GM23338 (cell line): ENCODE measurements at regions not wholly inside any gene's neighbourhood (a gene's known extent, or its start where the extent isn't known, plus 50 kb on each side); places are given as distances from the start of the nearest gene placed in this dataset.

Experiments
- ATAC-seq: fragments of 200-7000 bp; cut with Tn5 transposase; 3 replicates; pipeline ENCODE4 v1.9.1; 2020
- DNase-seq: peaks from one replicate; pipeline ENCODE4 v3.0.0-alpha.2; 2015; ENCODE audit warnings: low spot score
- H2AFZ ChIP-seq: fragments of 200-600 bp; sonication (generic); 2 replicates; pipeline ENCODE4 v1.8.0; 2016; ENCODE audit warnings: antibody characterized with exemption, mild to moderate bottlenecking, moderate library complexity
- H3F3A ChIP-seq: fragments of 200-600 bp; sonication (generic); replicated peaks from 2 replicates; pipeline ENCODE4 v1.8.0; 2017; ENCODE audit warnings: antibody characterized with exemption, mixed run types, low read depth
- H3K27ac ChIP-seq: fragments of 200-600 bp; sonication (generic); 2 replicates; pipeline ENCODE4 v1.6.1; 2016; ENCODE audit warnings: low read depth
- H3K27me3 ChIP-seq: fragments of 200-600 bp; sonication (generic); 2 replicates; pipeline ENCODE4 v1.8.0; 2016; ENCODE audit warnings: mild to moderate bottlenecking, mixed run types, moderate library complexity; ENCODE audit not compliant: insufficient read depth
- H3K36me3 ChIP-seq: fragments of 200-600 bp; sonication (generic); 2 replicates; pipeline ENCODE4 v1.8.0; 2016; ENCODE audit warnings: mild to moderate bottlenecking; ENCODE audit not compliant: insufficient read depth
- H3K4me1 ChIP-seq: fragments of 200-600 bp; sonication (generic); 2 replicates; pipeline ENCODE4 v1.8.0; 2016; ENCODE audit warnings: mild to moderate bottlenecking, moderate library complexity; ENCODE audit not compliant: insufficient read depth
- H3K4me2 ChIP-seq: fragments of 200-600 bp; sonication (generic); 2 replicates; pipeline ENCODE4 v1.7.1; 2017; ENCODE audit warnings: mixed run types
- H3K4me3 ChIP-seq: fragments of 200-600 bp; sonication (generic); 2 replicates; pipeline ENCODE4 v1.6.1; 2016; ENCODE audit warnings: mixed run types
- H3K79me2 ChIP-seq: fragments of 200-600 bp; sonication (generic); replicated peaks from 2 replicates; pipeline ENCODE4 v1.8.0; 2017; ENCODE audit warnings: mild to moderate bottlenecking; ENCODE audit not compliant: insufficient read depth
- H3K9me2 ChIP-seq: fragments of 200-600 bp; sonication (generic); 2 replicates; pipeline ENCODE4 v1.8.0; 2017; ENCODE audit not compliant: insufficient read depth
- H4K20me1 ChIP-seq: fragments of 200-600 bp; sonication (generic); replicated peaks from 2 replicates; pipeline ENCODE4 v1.8.0; 2017; ENCODE audit warnings: mild to moderate bottlenecking; ENCODE audit not compliant: insufficient read depth
- H3K27ac Mint-ChIP-seq: 2 replicates; pipeline ENCODE4 v1.8.0; 2020; ENCODE audit warnings: inconsistent platforms, mild to moderate bottlenecking, moderate library complexity, mixed read lengths
- H3K27me3 Mint-ChIP-seq: 3 replicates; pipeline ENCODE4 v1.8.0; 2022; ENCODE audit warnings: low read depth, mild to moderate bottlenecking, moderate library complexity, mixed read lengths, inconsistent platforms; ENCODE audit not compliant: insufficient read depth, poor library complexity
- H3K36me3 Mint-ChIP-seq: 3 replicates; pipeline ENCODE4 v1.8.0; 2021; ENCODE audit warnings: low read depth, mild to moderate bottlenecking, inconsistent platforms, moderate library complexity, mixed read lengths
- H3K4me1 Mint-ChIP-seq: 3 replicates; pipeline ENCODE4 v1.8.0; 2020; ENCODE audit warnings: mild to moderate bottlenecking, inconsistent platforms, mixed read lengths
- H3K4me3 Mint-ChIP-seq: 3 replicates; pipeline ENCODE4 v1.8.0; 2021; ENCODE audit warnings: moderate library complexity, mild to moderate bottlenecking, inconsistent platforms, mixed read lengths
- H3K9me3 Mint-ChIP-seq: 3 replicates; pipeline ENCODE4 v1.8.0; 2020; ENCODE audit warnings: moderate library complexity, mild to moderate bottlenecking, inconsistent platforms, mixed read lengths
- CREB1 ChIP-seq: fragments of 250-450 bp; sonication (Bioruptor Pico); IDR thresholded peaks from 2 replicates; pipeline ENCODE4 v1.5.0; 2020; ENCODE audit warnings: low read depth, mild to moderate bottlenecking, moderate library complexity
- JUNB ChIP-seq: IDR thresholded peaks from one replicate; pipeline ENCODE4 v1.6.1; 2016; ENCODE audit warnings: antibody characterized with exemption; ENCODE audit not compliant: unreplicated experiment
- NANOG ChIP-seq: IDR thresholded peaks from 2 replicates; pipeline ENCODE4 v1.6.1; 2016; ENCODE audit warnings: antibody characterized with exemption, borderline replicate concordance
- ZNF114 ChIP-seq: fragments of 250-450 bp; sonication (Bioruptor Pico); IDR thresholded peaks from 2 replicates; pipeline ENCODE4 v1.5.0; 2020; ENCODE audit warnings: mild to moderate bottlenecking, moderate library complexity
- ZNF462 ChIP-seq: fragments of 250-450 bp; sonication (Bioruptor Pico); IDR thresholded peaks from 2 replicates; pipeline ENCODE4 v1.5.0; 2020; ENCODE audit warnings: mild to moderate bottlenecking, moderate library complexity

- TF ChIP-seq ZNF462 (no peak), NANOG (no peak), ZNF114 (CRISPR knock-in tag) (no peak), CREB1 (CRISPR knock-in tag) (no peak)
These were observed 816.4 kb downstream of the SOCS6 start (continued) for GRCh38 chr18:71105078-71105819.

- no peaks in the 10 kb centered on the region for H3K79me2 ChIP-seq
- H3K36me3 ChIP-seq, result peaks cover 3% of the 10 kb centered on the region; the same call in 1 of the 2 replicates
- peaks cover 28% of the 10 kb centered on the region for H3K36me3 Mint-ChIP-seq
- no peak overlapping the region for H3K27ac ChIP-seq
- no peak overlapping the region for H3K4me3 Mint-ChIP-seq
- H3K9me3 Mint-ChIP-seq, result peaks cover 88% of the 10 kb centered on the region
- DNase-seq (no peak), ATAC-seq (no peak)
- H3K4me1 ChIP-seq, result no peaks in the 10 kb centered on the region
- H3K27me3 ChIP-seq, result no peaks in the 10 kb centered on the region
- no peak overlapping the region for H3K4me3 ChIP-seq
- H3K27me3 Mint-ChIP-seq, result peaks cover 5% of the 10 kb centered on the region
- no peaks in the 10 kb centered on the region for H3F3A ChIP-seq
- no peak overlapping the region for H3K27ac Mint-ChIP-seq
- H4K20me1 ChIP-seq, result no peaks in the 10 kb centered on the region
- TF ChIP-seq NANOG, result no peak
- no peak for TF ChIP-seq JUNB
- H3K4me1 Mint-ChIP-seq, result no peaks in the 10 kb centered on the region
- H3K9me2 ChIP-seq, result no peaks in the 10 kb centered on the region
- H2AFZ ChIP-seq, result no peak overlapping the region
- H3K4me2 ChIP-seq, result no peak overlapping the region
These were observed 790.8 kb downstream of the SOCS6 start for GRCh38 chr18:71079606-71080005.
